CD4-positive, alpha-beta T cell (primary cell): ENCODE measurements at regions not wholly inside any gene's neighbourhood (a gene's known extent, or its start where the extent isn't known, plus 50 kb on each side); places are given as distances from the start of the nearest gene placed in this dataset.

ENCODE experiments used
- ATAC-seq: fragments of 200-7000 bp; cut with Tn5 transposase; one replicate; pipeline ENCODE4 v1.10.0; 2022; ENCODE audit warnings: mild to moderate bottlenecking; ENCODE audit not compliant: poor library complexity
- CTCF ChIA-PET: fragments of 350-600 bp; sonication (Branson Sonifier 250); formaldehyde crosslinking; loops from one replicate; lab custom pipeline; 2021; ENCODE audit warnings: antibody characterized with exemption, inconsistent platforms; lab: Charles Lee
- POLR2A ChIA-PET: fragments of 350-600 bp; sonication (Branson Sonifier 250); formaldehyde crosslinking; loops from one replicate; lab custom pipeline; 2021; ENCODE audit warnings: antibody characterized with exemption, inconsistent platforms; lab: Charles Lee
- DNase-seq, 14 experiments: peaks; one replicate each; pipeline ENCODE4 v3.0.0-alpha.2; 2013 to 2020; ENCODE audit warnings: mixed read lengths in 2 of 14
- H3K27ac ChIP-seq, 2 donors: one replicate each; pipeline versions ENCODE4 v1.5.1 to v1.7.0; 2013; ENCODE audit warnings: low read length in 2 of 2, low read depth in 1 of 2, mild to moderate bottlenecking in 1 of 2
- H3K27me3 ChIP-seq, 2 experiments: 1 replicate in 1 of 2; 2 replicates in 1 of 2; pipeline versions ENCODE4 v1.6.1 to v1.7.0; 2013; ENCODE audit warnings: low read length in 2 of 2, control low read depth in 1 of 2, mild to moderate bottlenecking in 1 of 2, moderate library complexity in 1 of 2; ENCODE audit not compliant: insufficient read depth in 2 of 2, control insufficient read depth in 1 of 2
- H3K36me3 ChIP-seq: one replicate; pipeline ENCODE4 v1.6.1; 2013; ENCODE audit warnings: low read length, control low read depth; ENCODE audit not compliant: insufficient read depth
- H3K4me1 ChIP-seq: one replicate; pipeline ENCODE4 v1.6.1; 2013; ENCODE audit warnings: low read length, control low read depth; ENCODE audit not compliant: insufficient read depth
- H3K4me3 ChIP-seq: one replicate; pipeline ENCODE4 v1.5.1; 2013; ENCODE audit warnings: mild to moderate bottlenecking, low read length, moderate library complexity
- H3K9me3 ChIP-seq, 2 experiments: 1 replicate in 1 of 2; 2 replicates in 1 of 2; pipeline versions ENCODE4 v1.6.1 to v1.7.0; 2013; ENCODE audit warnings: low read length in 2 of 2, mild to moderate bottlenecking in 2 of 2, control low read depth in 1 of 2, moderate library complexity in 1 of 2; ENCODE audit not compliant: control insufficient read depth in 1 of 2, insufficient read depth in 1 of 2
- H3K27ac Mint-ChIP-seq: one replicate; pipeline ENCODE4 v1.8.0; 2020; ENCODE audit warnings: mixed read lengths
- H3K27me3 Mint-ChIP-seq: one replicate; pipeline ENCODE4 v1.8.0; 2021; ENCODE audit warnings: mixed read lengths
- H3K36me3 Mint-ChIP-seq: one replicate; pipeline ENCODE4 v1.8.0; 2021; ENCODE audit warnings: low read depth, mixed read lengths
- H3K4me1 Mint-ChIP-seq: one replicate; pipeline ENCODE4 v1.8.0; 2021; ENCODE audit warnings: low read depth, mixed read lengths
- H3K4me3 Mint-ChIP-seq: one replicate; pipeline ENCODE4 v1.8.0; 2020; ENCODE audit warnings: mild to moderate bottlenecking, mixed read lengths
- H3K9me3 Mint-ChIP-seq: one replicate; pipeline ENCODE4 v1.8.0; 2020; ENCODE audit warnings: mixed read lengths
- intact Hi-C, 2 experiments: fragments of 100-400 bp; cut with DNase I in 1 of 2; cut with micrococcal nuclease in 1 of 2; formaldehyde crosslinking; loops; one replicate each; pipeline versions ENCODE4 v1.15.1 to v1.9.0; 2023 to 2025; cut with DNase I, micrococcal nuclease
- TF ChIP-seq, protein P1 (sequence below): fragments of 200-600 bp; IDR thresholded peaks from one replicate; pipeline ENCODE4 v1.8.0; 2022; ENCODE audit warnings: antibody characterized with exemption, mild to moderate bottlenecking

DNA sequence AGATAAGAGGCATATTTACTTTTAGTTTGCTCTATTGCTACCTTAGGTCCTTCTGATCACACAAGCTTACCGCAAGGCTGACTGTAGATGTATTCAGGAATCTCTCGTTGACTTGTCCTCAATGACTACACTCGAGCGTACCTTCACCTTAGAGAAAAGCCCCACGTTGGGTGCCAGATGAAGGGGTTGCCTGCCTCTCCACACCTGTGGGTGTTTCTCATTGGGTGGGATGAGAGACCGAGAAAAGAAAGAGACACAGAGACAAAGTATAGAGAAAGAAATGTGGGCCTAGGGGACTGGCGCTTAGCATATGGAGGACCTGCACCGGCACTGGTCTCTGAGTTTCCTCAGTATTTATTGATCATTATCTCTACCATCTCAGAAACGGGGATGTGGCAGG lies 51.8 kb downstream of the ASCL4 start:
- Histone ChIP-seq H3K27ac (no peak overlapping the region), H3K36me3 (no peaks in the 10 kb centered on the region), H3K27me3 (no peaks in the 10 kb centered on the region), H3K4me3 (no peak overlapping the region), H3K9me3 (peaks cover 13 to 21% of the 10 kb centered on the region in 2 experiments), H3K4me1 (no peaks in the 10 kb centered on the region)
- Mint-ChIP-seq H3K36me3 (peaks cover 22% of the 10 kb centered on the region), H3K4me1 (no peaks in the 10 kb centered on the region), H3K9me3 (peaks cover 23% of the 10 kb centered on the region), H3K27ac (no peak overlapping the region), H3K27me3 (peaks cover 14% of the 10 kb centered on the region), H3K4me3 (no peak overlapping the region)
- ChIA-PET CTCF (no interaction called here), POLR2A (no interaction called here)
- ATAC-seq (no peak), DNase-seq (no peak)
- intact Hi-C loops = no loop called here
- TF ChIP-seq, protein P1, sequence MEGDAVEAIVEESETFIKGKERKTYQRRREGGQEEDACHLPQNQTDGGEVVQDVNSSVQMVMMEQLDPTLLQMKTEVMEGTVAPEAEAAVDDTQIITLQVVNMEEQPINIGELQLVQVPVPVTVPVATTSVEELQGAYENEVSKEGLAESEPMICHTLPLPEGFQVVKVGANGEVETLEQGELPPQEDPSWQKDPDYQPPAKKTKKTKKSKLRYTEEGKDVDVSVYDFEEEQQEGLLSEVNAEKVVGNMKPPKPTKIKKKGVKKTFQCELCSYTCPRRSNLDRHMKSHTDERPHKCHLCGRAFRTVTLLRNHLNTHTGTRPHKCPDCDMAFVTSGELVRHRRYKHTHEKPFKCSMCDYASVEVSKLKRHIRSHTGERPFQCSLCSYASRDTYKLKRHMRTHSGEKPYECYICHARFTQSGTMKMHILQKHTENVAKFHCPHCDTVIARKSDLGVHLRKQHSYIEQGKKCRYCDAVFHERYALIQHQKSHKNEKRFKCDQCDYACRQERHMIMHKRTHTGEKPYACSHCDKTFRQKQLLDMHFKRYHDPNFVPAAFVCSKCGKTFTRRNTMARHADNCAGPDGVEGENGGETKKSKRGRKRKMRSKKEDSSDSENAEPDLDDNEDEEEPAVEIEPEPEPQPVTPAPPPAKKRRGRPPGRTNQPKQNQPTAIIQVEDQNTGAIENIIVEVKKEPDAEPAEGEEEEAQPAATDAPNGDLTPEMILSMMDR = no peak

DNA sequence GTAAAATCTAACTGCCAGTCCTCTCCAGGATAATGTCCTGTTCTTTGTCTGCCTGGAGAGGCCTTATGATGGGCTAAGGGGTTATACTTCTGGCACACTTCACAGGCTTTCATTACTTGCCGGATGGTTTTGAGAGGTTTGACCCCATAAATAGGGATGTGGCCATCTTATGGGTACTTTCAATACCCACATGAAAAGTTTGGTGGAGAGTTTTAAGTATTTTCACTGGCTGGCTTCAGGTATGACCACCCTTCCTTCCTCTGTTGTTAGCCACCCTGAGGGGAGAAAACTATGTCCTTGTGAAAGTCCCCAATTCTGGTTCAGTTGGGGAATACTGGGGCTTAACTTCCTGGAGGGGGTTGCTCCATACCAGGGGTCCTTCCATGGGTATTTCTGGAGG lies 54.8 kb downstream of the ASCL4 start:
- Histone ChIP-seq H3K36me3 (no peaks in the 10 kb centered on the region), H3K27ac (no peak overlapping the region), H3K4me1 (no peaks in the 10 kb centered on the region), H3K9me3 (peaks cover 9 to 21% of the 10 kb centered on the region in 2 experiments), H3K4me3 (no peak overlapping the region), H3K27me3 (peaks cover 3 to 10% of the 10 kb centered on the region in 2 experiments)
- ATAC-seq = no peak
- CTCF ChIA-PET = no interaction called here
- TF ChIP-seq, protein P1 = no peak
- intact Hi-C loops = no loop called here
- peaks cover 22% of the 10 kb centered on the region for H3K36me3 Mint-ChIP-seq
- no peak overlapping the region for H3K4me3 Mint-ChIP-seq
- peaks cover 25% of the 10 kb centered on the region for H3K9me3 Mint-ChIP-seq
- no peak for DNase-seq
- no peaks in the 10 kb centered on the region for H3K4me1 Mint-ChIP-seq
- no peak overlapping the region for H3K27ac Mint-ChIP-seq
- peaks cover 28% of the 10 kb centered on the region for H3K27me3 Mint-ChIP-seq
- POLR2A ChIA-PET = no interaction called here

DNA sequence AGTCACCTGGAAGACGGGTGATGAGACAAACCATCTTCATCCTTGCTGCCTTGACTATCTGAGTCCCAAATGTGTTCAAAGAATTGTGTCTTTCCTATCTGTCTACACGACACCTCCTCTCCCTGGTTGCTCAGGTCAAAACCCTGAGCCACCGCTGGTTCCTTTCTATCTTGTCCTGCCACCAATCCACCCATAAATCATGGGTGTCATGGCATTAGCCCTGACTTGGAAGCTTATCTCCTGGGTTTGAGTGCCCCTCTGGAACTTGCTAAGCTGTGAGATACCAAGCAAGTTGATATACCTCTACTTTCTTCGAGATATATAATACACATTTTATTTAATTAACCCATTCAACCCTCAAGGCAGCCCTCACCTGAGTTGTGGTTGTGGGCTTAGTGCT lies 57.9 kb downstream of the ASCL4 start:
- Histone ChIP-seq H3K4me1 (no peaks in the 10 kb centered on the region), H3K9me3 (peaks cover 0 to 4% of the 10 kb centered on the region in 2 experiments), H3K4me3 (no peak overlapping the region), H3K27me3 (peaks cover 3 to 18% of the 10 kb centered on the region in 2 experiments), H3K27ac (no peak overlapping the region), H3K36me3 (no peaks in the 10 kb centered on the region)
- TF ChIP-seq, protein P1 = no peak
- no peaks in the 10 kb centered on the region for H3K4me1 Mint-ChIP-seq
- no peak overlapping the region for H3K4me3 Mint-ChIP-seq
- no peak for ATAC-seq
- H3K27me3 Mint-ChIP-seq = peaks cover 47% of the 10 kb centered on the region
- peaks cover 3% of the 10 kb centered on the region for H3K36me3 Mint-ChIP-seq
- H3K9me3 Mint-ChIP-seq = peaks cover 11% of the 10 kb centered on the region
- ChIA-PET CTCF (no interaction called here), POLR2A (no interaction called here)
- intact Hi-C loops = no loop called here
- no peak overlapping the region for H3K27ac Mint-ChIP-seq
- DNase-seq = no peak
